ENCODE measurements at regions not wholly inside any gene's neighbourhood (a gene's known extent, or its start where the extent isn't known, plus 50 kb on each side); places are given as distances from the start of the nearest gene placed in this dataset.

DNA sequence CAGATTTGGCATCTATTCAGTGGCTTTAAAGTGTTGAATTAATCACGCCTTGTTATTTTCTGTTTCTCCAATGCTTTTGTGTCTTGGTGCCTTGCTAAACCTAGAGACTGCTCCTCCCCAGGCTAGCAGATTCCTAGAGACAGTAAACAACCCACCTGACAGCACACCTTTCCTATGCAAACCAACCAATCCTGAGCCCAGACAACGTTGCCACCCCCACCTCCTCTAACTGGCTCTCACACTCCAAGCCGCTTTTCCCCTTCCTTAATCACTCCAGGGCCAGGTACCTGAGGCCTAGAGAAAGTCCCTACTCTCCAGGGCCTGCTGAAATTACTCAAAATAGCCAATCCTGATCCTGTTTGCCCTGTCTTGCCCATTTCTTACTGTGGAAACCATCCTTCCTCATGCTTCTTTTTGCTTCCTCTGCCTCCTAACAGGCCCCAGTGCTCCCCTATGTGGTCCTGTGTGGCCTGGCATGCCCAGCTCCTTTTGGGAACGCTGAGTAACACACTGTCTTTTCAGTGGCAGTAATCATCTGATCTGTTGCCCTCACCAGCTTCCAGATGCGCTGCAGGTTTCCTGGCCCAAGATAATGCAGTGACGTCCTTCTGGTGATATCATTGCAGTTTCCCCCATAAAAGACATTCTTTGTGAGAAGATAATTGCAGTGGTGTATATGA is 53.4 kb downstream of the GAS1 start:
- H3K27ac Mint-ChIP-seq = no peak overlapping the region
- TF ChIP-seq, protein P1, sequence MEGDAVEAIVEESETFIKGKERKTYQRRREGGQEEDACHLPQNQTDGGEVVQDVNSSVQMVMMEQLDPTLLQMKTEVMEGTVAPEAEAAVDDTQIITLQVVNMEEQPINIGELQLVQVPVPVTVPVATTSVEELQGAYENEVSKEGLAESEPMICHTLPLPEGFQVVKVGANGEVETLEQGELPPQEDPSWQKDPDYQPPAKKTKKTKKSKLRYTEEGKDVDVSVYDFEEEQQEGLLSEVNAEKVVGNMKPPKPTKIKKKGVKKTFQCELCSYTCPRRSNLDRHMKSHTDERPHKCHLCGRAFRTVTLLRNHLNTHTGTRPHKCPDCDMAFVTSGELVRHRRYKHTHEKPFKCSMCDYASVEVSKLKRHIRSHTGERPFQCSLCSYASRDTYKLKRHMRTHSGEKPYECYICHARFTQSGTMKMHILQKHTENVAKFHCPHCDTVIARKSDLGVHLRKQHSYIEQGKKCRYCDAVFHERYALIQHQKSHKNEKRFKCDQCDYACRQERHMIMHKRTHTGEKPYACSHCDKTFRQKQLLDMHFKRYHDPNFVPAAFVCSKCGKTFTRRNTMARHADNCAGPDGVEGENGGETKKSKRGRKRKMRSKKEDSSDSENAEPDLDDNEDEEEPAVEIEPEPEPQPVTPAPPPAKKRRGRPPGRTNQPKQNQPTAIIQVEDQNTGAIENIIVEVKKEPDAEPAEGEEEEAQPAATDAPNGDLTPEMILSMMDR (IDR thresholded peaks at IDR 0.05; ENCODE audit: unreplicated experiment in 3 of 3) = no peak
- H3K4me1 Mint-ChIP-seq = no peaks in the 10 kb centered on the region
- H3K27me3 Mint-ChIP-seq (ENCODE audit: low read depth) = no peaks in the 10 kb centered on the region
- H3K4me3 Mint-ChIP-seq = no peak overlapping the region
- no peaks in the 10 kb centered on the region for H3K9me3 Mint-ChIP-seq
- no peaks in the 10 kb centered on the region for H3K36me3 Mint-ChIP-seq (ENCODE audit: low read depth)

DNA sequence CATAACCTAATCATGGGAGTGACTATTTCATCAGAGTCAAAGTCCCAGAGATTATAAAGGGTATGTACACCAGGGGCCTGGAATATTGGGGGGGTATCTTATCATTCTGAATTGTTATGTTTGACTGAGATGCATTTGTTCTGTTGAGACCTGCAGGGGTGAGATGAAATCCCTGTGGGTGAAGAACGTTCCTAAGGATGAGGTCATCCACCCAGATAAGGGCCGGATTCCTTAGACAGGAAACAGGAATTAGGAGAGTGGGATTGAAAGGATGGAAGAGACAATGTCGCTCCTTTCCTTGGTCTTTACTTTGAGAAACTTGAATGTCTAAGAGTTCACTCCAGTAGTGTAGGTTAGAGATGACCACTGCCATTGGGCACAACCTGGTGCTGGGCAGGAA is 54.7 kb downstream of the GAS1 start:
- Mint-ChIP-seq H3K27me3 (ENCODE audit: low read depth) (no peaks in the 10 kb centered on the region), H3K27ac (peak overlapping the region in 1 of 3 experiments; percentile 18), H3K9me3 (no peaks in the 10 kb centered on the region), H3K36me3 (ENCODE audit: low read depth) (no peaks in the 10 kb centered on the region), H3K4me3 (no peak overlapping the region), H3K4me1 (no peaks in the 10 kb centered on the region)
- TF ChIP-seq, protein P1 (IDR thresholded peaks at IDR 0.05; ENCODE audit: unreplicated experiment in 3 of 3) = no peak

DNA sequence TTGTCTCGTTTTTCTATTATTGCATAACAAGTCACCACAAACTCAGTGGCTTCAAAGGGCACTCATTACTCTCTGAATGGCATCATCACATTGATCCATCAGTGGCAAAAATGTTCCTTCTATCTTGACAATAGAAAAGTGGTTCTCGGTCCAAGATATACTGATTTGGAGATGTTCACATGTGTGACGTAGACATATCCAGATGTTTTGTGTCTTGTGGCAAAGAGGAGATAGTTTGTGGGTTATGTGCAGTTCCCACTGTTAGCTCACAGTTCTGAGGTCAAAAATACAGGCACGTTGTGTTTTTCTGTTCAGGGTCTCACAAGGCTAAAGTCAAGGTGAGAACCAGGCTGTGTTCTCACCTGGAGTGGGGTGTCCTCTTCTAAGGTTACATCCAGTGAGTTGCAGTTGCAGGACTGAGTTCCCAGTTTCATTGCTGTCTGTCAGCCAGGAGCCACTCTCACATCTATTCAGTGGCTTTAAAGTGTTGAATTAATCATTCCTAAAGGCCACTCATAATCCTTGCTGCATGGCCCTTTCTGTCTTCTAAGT is 55.3 kb downstream of the GAS1 start:
- Mint-ChIP-seq H3K4me3 (no peak overlapping the region), H3K4me1 (no peaks in the 10 kb centered on the region), H3K9me3 (no peaks in the 10 kb centered on the region), H3K27me3 (ENCODE audit: low read depth) (no peaks in the 10 kb centered on the region), H3K27ac (peak overlapping the region in 2 of 3 experiments; percentile 18 to 51), H3K36me3 (ENCODE audit: low read depth) (no peaks in the 10 kb centered on the region)
- TF ChIP-seq, protein P1 (IDR thresholded peaks at IDR 0.05; ENCODE audit: unreplicated experiment in 3 of 3) = no peak

DNA sequence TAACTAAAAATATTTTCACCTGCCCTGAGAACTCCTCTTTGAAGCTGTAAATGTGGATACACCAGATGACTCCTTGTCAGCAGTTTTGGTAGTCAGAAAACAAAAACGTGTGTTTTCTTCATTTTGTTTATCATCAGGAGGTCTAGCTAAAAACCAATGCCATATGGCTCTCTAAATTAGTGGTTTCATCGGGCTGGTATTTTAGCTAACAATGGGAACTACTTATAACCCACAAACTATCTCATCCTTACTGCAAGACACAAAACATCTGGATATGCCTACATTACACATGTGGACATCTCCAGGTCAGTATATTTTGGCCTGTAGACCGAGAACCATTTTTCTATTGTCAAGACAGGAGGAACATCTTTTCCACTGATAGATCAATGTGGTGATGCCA is 56.2 kb downstream of the GAS1 start:
- H3K27ac Mint-ChIP-seq = no peak overlapping the region
- peaks cover 1% of the 10 kb centered on the region for H3K27me3 Mint-ChIP-seq (ENCODE audit: low read depth)
- H3K9me3 Mint-ChIP-seq = no peaks in the 10 kb centered on the region
- TF ChIP-seq, protein P1 (IDR thresholded peaks at IDR 0.05; ENCODE audit: unreplicated experiment in 3 of 3) = no peak
- H3K36me3 Mint-ChIP-seq (ENCODE audit: low read depth) = no peaks in the 10 kb centered on the region
- no peak overlapping the region for H3K4me3 Mint-ChIP-seq
- no peaks in the 10 kb centered on the region for H3K4me1 Mint-ChIP-seq

DNA sequence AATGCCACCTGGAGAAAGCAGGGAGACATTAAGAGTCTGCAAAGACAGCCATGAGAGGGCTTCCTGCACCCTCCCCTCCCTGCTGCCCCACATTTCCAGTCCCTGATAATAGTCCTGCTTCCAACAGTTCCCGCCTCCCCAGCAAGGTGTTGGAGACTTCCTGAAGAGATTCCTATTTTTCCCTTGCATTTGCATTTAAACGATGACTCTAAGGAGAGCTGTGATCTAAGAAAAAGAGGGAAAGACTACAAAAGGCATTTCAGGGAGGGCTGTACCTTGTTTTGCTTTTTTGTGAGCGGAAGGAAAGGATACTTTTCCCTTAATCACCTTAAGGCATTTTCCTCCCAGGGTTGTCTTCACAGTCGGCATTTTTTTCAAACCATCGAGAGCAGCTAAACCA is 62.1 kb downstream of the GAS1 start:
- Mint-ChIP-seq H3K27me3 (ENCODE audit: low read depth) (peaks cover 4% of the 10 kb centered on the region), H3K36me3 (ENCODE audit: low read depth) (no peaks in the 10 kb centered on the region), H3K9me3 (no peaks in the 10 kb centered on the region)

More for the DNA sequence above, 62.1 kb downstream of the GAS1 start:
- H3K27ac Mint-ChIP-seq = no peak overlapping the region
- peaks cover 5% of the 10 kb centered on the region for H3K4me1 Mint-ChIP-seq
- no peak overlapping the region for H3K4me3 Mint-ChIP-seq
- TF ChIP-seq, protein P1 (IDR thresholded peaks at IDR 0.05; ENCODE audit: unreplicated experiment in 3 of 3) = no peak

Data from nephron (organoid).